Stimulated activated naive CD8-positive, alpha-beta T cell treated with anti-CD3 and anti-CD28 coated beads, Interleukin-15, Interleukin-2, amounts not matched to agents 100 U/mL and 50 U/mL, for 24 hours (primary cell): ENCODE measurements at regions not wholly inside any gene's neighbourhood (a gene's known extent, or its start where the extent isn't known, plus 50 kb on each side); places are given as distances from the start of the nearest gene placed in this dataset.
"Not testable (repeated sequence)": the region's sequence is repeated elsewhere in the genome, so short reads cannot be mapped to it uniquely, and the experiment has no call there.

Experiments
- ATAC-seq: fragments of 150-1000 bp; cut with Tn5 transposase; one replicate; pipeline ENCODE4 v1.10.0; 2021
- DNase-seq: peaks from one replicate; pipeline ENCODE4 v3.0.0; 2021

DNA sequence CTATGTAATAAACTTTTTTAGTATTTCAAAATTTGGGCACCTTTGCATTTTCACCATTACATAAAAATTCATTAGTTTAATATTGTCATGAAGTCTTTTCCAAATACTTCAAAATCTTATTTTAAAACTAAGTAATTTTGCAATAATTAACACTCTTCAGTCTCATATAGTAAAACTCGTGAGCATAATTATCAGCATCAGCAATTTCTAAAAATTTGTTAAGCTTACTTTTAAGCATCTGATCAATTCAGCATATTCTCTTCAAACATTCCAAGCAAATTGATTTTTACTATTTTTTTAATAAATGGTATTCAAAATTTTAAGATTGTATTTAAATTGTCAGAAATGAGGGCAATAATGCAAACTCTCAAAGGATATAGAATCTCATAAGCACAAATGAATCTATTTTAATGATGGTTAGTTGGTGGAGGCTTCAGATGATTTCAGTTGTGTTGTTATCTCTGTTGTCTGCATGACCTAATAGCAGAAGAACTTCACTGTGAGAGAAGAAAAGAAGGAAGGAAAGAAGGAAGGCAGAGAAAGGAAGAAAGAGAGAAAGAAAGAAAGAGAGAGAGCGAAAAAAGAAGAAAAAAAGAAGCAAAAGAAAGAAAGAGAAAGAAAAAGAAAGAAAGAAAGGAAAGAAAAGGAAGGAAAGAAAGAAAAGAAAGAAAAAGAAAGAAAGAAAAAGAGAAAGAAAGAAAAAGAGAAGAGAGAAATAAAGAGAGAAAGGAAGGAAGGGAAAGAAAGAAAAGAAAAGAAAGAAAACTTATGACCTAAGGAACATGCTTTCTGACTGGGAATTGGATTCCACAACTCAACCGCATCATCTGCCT lies 860.5 kb downstream of the NCAM2 start:
- DNase-seq (no peak), ATAC-seq (no peak)

GRCh38 chr21:21860888-21861287 lies 862.7 kb downstream of the NCAM2 start:
- DNase-seq = no peak
- ATAC-seq = no peak

DNA sequence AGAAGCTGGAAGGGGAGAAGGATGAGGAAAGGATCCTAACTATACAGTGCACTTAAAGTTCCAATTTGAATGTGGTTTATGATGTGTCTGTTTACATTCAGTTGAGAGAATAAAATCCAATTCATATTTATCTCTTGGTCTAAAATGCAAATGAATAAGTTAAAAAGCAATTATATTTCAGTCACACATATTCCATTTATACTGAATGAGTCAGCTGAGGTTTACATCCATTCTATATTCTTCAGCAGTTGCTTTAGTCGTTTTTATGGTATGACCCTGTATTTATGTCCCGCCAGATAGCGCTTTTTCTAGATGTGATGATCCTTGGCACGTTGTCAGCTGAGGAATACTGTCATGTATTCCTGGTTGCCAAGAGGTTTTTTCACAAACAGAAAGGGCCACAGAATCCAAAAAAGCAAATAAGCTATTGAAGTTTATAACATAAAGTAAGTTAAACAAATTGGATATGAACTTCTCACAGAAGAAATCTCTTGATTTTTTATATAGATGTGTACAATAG lies 866.2 kb downstream of the NCAM2 start:
- DNase-seq = no peak
- ATAC-seq = no peak

DNA sequence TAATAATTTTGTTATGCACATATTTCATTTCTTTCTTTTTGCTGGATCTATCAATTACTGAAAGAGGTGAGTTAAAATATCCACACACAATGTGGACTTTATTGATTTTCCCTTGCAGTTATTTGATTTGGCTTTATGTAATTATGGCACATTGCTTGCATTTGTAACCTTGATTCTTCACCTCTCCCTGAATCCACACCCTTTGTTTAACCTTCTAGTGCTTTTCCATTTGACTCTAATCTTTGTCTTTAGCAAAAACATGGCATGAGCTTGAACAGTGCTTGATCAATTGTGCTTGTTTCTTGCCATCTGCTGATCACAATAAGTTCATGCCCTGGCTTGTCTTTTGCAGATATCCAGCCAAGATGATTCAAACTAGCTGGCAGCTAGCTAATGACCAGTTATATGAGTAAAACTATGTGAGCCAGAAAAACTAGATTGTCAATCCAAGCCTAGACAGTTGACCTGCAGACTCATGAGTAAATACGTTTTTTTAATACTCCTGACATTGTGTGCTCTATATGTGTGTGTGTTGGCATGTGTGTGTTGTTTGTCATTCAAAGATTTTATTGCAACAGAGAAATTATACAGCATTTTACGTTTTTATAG lies 899.2 kb downstream of the NCAM2 start:
- DNase-seq (no peak), ATAC-seq (no peak)

DNA sequence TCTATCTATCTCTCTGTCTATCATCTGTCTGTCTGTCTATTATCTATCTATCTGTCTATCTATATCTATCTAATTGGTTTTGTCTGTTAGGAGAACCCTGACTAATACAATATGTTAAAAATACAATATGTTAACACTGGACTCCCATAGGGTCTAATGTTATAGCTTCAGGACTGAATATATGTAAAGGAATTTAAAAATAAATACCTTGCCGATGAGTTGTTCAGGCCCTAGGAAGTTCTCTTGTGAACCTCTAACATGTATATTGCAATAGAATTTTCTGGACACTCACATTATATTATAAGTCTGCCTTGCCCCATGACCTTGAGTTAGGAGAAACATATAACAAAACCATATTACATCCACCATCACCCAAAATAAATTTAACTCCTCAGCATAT lies 900.6 kb downstream of the NCAM2 start:
- ATAC-seq (no peak), DNase-seq (no peak)

GRCh38 chr21:21902416-21902815 lies 904.2 kb downstream of the NCAM2 start:
- not testable (repeated sequence) for DNase-seq, ATAC-seq

DNA sequence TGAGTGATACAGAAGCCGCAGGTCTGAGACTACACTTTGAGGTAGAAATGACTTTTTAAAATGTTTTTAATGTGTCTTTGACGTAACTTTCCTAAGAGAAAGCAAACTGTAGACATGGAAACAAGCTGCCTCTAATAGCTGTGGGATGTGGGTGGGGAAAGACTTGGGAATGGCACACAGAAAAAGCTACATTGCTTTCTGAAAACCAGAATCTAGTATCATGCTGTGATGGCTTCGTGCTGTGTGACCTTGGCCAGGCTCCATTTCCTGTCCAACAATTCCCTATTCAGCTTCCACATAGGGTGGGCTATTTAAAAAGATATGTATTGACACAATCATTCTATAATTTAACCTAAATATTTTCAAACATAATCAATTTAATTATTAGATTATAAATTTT lies 909.1 kb downstream of the NCAM2 start:
- DNase-seq = no peak

DNA sequence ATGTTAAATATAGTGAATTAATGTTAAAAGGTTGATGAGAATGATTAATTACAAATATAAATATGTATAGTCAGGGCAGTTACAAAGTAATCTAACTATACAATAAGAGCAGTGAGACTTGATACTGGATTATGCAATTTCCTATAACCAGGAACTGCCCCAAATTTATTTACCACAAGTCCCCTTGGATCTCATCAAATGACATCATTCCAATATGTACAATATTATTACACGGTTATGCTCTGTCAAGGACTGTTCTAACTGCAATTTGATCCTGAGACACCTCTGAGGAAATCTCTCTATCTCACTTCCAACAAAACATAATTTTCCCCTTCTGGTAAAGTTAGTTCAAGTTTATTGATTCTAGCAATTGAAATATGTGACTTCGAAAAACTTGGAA lies 917.6 kb downstream of the NCAM2 start:
- DNase-seq (no peak), ATAC-seq (no peak)

More for the DNA sequence above, 909.1 kb downstream of the NCAM2 start:
- no peak for ATAC-seq

DNA sequence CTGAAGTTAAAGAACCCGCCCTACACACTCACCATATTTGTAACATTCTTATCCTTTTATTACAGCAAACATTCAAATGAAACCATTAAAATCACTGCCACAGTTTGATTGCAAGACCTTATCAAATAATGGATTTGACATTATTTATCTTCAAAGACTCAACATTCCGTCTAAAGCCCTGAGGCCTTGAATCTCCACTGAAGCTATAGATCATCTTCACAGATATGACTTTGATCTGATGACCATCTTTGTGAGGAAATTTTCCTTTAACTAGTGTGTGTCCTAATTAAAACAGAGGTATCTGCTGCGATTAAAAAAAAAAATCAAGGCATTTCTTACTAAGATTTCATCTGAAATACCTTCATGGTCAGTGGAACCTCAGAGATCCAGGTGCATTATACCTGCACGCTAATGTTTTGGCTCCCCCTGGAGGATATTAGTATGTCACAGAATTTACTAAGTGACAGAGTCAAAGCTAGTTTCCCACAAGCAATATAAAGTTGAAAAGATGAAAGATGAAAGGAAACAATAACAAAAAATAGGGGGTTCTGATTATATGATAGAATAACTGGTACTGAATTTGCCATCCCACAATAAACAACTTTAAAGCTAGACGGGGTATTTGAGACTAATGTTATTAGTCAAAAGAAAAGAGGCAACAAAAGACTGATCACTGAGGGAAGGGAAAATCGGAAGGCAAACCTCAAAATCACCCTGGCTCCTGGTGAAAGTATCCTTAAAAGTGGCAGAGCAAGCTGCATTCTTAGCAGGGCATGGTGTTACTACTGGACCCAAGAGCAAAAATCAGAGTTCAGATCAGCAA lies 923.4 kb downstream of the NCAM2 start:
- DNase-seq = no peak
- no peak for ATAC-seq

GRCh38 chr21:21929226-21929625 lies 931.0 kb downstream of the NCAM2 start:
- DNase-seq (no peak), ATAC-seq (no peak)

DNA sequence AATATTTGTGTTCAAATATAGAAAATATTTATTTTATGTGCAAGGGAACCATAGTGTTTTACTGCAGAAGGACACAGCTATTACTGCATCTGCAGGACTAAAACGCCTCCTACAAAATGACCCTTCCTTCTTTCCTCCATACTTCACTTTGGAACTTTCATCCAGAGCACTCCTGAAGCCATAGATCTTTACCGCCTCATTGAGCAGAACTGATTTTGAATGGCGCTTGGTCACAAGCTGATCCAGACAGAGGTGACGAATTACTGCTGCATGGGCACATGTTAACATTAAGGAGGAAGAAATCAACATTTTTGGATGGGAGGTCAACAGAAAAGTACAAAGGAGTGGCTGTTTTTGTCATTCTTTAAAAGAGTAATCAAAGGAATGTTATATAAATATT lies 931.6 kb downstream of the NCAM2 start:
- DNase-seq (no peak), ATAC-seq (no peak)

GRCh38 chr21:21952566-21952965 lies 954.4 kb downstream of the NCAM2 start:
- ATAC-seq (no peak), DNase-seq (no peak)

GRCh38 chr21:21955204-21955603 lies 957.0 kb downstream of the NCAM2 start:
- ATAC-seq (no peak), DNase-seq (no peak)

DNA sequence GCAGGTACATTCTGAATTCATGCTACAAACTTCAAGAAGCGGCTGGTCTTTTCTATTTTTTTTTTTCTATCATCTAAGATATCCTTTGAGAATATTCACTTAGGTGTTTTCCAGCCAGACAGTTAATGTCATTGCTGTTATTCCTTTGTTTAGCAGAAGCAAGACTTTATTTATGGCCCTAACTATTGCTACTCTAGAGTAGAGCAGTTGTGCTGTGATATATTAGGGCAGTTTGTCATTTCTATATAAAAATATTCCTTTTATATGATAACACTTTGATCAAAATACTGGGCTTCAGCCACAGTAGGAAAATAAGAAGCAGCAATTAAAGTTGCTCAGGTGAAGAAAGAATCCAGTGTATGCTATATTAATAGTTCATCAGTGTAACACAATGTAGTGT lies 959.3 kb downstream of the NCAM2 start:
- no peak for ATAC-seq
- no peak for DNase-seq

DNA sequence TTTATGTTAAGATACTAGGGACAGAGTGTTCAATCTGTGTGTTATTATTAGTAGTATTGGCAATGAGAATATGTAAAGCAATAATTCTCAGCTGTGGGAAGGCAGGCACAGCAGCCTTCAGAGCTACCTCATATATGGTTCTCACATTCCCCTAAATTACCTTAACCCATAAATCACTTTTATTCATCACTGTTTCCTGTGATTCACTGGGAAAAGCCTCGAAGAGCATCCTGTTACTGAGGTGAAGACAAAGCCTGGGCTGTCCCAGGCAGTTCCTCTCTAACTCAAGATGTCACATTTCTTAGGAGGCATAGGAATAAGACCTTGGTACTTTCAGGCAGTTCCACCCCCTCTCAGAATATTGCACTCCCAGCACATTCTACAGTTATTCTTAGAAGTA lies 965.7 kb downstream of the NCAM2 start:
- DNase-seq (no peak), ATAC-seq (no peak)

DNA sequence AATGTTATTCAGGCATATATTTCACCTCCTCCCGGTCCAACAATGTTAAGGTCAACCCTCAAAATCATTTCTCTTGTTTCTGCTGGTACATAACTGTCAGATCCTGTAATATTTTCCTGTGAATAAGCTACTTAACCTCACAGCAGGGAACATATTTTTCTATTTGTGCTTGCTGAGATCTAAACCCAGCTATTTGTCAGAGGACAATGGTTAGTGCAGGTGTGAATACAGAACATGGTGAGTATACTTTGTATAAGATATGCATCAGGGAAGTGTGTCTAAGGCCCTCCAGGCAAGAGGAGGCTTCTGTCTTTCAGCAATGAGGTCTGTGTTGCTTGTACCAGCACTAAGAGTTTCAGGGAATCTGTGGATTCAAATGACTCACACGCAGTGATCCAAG lies 970.6 kb downstream of the NCAM2 start:
- ATAC-seq (no peak), DNase-seq (no peak)

DNA sequence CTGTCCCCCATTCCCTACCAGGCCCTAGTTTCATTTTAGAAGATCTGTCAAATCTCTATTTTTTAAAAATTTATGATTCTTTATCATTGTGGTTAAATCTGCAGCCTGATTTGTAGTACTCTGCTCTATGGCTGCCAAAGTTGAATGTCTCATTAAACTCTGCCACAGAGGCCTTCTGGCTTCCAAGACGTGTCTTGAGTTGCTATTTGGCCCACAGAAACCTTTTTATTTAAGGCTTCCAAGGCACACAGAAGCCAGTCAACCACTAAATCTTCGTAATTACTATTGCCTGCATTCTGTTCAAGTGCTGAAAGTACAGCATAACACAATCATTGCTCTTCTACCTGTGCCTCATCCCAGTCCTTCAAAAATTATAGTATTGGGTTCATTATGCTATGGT lies 971.0 kb downstream of the NCAM2 start:
- DNase-seq = no peak

GRCh38 chr21:21971384-21971783 lies 973.2 kb downstream of the NCAM2 start:
- ATAC-seq (no peak), DNase-seq (no peak)

More for the DNA sequence above, 971.0 kb downstream of the NCAM2 start:
- ATAC-seq = no peak

GRCh38 chr21:21973806-21974205 lies 975.6 kb downstream of the NCAM2 start:
- DNase-seq (no peak), ATAC-seq (no peak)

DNA sequence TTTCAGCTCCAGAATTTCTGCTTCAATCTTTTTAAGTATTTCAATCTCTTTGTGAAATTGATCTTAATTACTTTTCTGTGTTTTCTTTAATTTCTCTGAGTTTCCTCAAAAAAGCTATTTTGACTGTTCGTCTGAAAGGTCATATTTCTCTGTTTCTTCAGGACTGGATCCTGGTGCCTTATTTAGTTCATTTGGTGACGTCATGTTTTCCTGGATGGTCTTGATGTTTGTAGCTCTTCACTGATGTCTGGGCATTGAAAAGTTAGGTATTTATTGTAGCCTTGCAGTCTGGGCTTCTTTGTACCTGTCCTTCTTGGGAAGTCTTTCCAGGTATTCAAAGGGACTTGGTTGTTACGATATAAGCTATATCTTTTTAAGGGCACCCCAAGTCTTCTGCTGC lies 998.7 kb downstream of the NCAM2 start:
- ATAC-seq (no peak), DNase-seq (no peak)

DNA sequence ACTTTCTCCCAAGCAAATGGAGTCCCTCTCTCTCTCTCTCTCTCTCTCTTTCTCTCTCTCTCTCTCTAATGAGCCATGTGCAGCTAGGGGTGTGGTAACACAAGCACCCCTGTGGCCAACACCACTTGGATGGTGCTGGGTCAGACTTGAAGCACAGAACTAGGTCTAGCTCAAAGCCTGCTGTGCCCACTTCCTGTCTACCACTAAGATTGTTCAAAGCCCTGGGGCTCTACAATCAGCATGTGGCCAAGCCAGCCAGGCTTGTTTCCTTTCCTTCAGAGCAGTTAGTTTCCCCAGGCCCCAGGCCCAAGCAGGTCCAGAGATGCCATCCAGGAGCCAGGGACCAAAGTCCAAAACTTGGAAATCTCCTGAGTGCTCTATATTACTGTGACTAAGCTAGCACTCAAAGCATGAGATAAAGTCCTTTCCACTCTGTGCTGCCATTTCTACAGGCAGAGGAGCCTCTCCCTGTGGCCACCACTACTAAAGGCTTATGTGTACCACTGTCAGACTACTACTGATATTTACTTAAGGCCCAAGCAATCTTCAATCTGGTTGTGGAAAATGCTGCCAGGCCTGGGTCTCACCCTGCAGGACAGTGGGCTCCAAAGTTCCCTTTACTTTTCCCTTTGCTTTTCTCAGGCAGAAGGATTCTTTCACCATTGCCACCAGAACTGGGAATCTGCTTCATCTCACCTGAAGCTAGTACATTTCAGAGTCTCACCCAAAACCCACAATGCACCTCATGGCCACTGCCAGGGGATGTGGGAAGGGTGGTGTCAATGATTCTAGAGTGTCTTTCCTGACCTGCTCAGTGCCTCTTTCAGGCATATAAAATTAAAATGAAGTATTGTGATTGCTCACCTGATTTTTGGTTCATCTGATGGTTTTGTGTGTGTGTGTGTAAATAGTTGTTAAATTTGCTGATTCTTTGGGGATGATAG lies 999.5 kb downstream of the NCAM2 start:
- ATAC-seq = no peak

DNA sequence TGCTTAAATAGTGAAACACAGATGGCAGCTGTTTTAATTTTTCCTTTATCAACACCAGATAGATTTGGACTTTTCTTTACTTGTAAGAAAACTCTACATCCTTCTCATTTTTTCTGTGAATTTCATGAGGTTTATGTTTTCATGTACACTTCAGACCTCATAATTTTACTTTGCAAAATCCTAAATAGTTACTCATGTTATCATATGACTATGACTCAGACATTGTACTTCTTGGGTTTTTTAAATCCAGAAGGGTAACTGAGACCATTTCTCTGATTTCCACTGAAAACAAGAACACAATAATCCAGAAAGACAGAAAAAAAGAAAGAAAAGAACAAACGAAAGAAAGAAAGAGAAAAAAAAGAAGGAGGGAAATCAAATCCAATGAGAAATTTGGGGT lies 1021.6 kb downstream of the NCAM2 start:
- ATAC-seq (no peak), DNase-seq (no peak)

More for the DNA sequence above, 999.5 kb downstream of the NCAM2 start:
- DNase-seq = no peak
